ENCODE measurements at regions not wholly inside any gene's neighbourhood (a gene's known extent, or its start where the extent isn't known, plus 50 kb on each side); places are given as distances from the start of the nearest gene placed in this dataset.

DNA sequence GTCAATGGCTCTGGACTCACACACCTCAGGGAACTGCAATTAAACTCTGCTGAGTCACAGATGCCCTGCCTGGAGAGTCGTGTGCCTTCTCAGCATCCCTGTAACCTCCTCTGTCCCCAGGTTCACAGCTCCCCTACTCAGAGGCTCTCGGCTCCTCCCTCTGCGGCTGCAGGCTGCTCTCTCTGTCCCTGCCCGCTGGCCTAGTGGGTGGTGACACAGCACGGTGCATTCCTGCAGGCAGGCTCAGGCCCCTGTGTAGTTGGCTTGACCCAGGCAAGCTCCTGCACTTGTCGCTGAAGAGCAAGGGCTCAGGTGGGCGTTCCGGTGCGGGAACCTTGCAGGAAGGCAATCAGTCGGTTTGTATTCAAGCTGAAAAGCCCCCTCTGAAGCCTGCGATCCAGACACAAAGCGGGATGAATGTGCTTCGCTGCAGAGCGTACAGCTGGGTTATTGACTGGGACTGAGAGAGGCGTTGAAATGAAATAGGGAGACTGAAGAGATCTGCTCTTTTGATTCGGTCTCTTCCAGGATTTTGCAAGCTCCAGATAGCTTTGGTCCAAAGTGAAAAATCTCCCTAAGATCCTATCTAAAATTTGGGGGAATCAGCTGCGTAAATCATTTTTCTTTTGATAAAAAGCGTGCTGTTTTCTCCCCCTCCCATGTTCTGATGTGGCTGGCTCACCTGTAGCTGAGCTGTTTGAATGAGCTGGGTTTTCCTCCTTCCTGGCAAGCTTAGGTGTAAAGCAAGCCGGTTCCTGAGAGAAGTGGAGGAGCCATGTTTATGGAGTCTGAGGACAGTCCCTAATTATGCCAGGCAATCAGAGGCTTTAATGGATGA lies 208.7 kb upstream of the PHYHIPL start:
- WGBS, 2 experiments (ENCODE audit: extremely low coverage in 2 of 2, insufficient read length in 1 of 2): no CpG with 5 or more reads among the region's 19 CpGs
- Histone ChIP-seq H3K9me1 (ENCODE audit: insufficient read depth, low read length) (no peaks in the 10 kb centered on the region), H3K4me1 (ENCODE audit: control insufficient read depth, insufficient read depth, low read length) (no peaks in the 10 kb centered on the region), H3K79me1 (ENCODE audit: low read depth in 1 of 2, low read length in 2 of 2) (no peaks in the 10 kb centered on the region), H3K9ac (ENCODE audit: low read depth, low read length) (no peak overlapping the region), H2AK5ac (ENCODE audit: low read depth, low read length) (no peak overlapping the region), H3K23ac (ENCODE audit: low read depth, low read length) (no peak overlapping the region), H2AFZ (replicated peaks; ENCODE audit: low read length, poor library complexity) (peak overlapping the region; percentile 61), H4K91ac (ENCODE audit: insufficient read depth, low read depth, low read length) (no peak overlapping the region), H2BK20ac (ENCODE audit: low read depth, low read length) (no peak overlapping the region), H3K27me3 (ENCODE audit: control insufficient read depth, insufficient read depth, low read length) (peaks cover 13% of the 10 kb centered on the region), H3K18ac (ENCODE audit: low read depth, low read length) (no peak overlapping the region), H3K56ac (ENCODE audit: extremely low read depth, insufficient read depth, low read length) (no peak overlapping the region), H3K4me3 (ENCODE audit: insufficient read depth, low read depth, low read length) (no peak overlapping the region), H3K27ac (ENCODE audit: insufficient read depth, low read length) (no peak overlapping the region), H3K36me3 (ENCODE audit: control insufficient read depth, insufficient read depth, low read length) (no peaks in the 10 kb centered on the region), H3K14ac (replicated peaks; ENCODE audit: low read depth, low read length) (no peak overlapping the region), H2AK9ac (replicated peaks; ENCODE audit: low read depth, low read length, poor library complexity) (no peak overlapping the region), H4K20me1 (ENCODE audit: insufficient read depth, low read length) (no peaks in the 10 kb centered on the region), H4K8ac (ENCODE audit: low read depth in 2 of 2, low read length in 2 of 2) (no peak overlapping the region), H2BK15ac (ENCODE audit: low read depth, low read length) (no peak overlapping the region), H3K4ac (ENCODE audit: low read depth, low read length) (no peak overlapping the region), H4K5ac (ENCODE audit: low read depth, low read length) (no peak overlapping the region), H2BK5ac (ENCODE audit: low read depth, low read length, poor library complexity, severe bottlenecking) (no peak overlapping the region), H2BK120ac (ENCODE audit: low read depth, low read length) (no peak overlapping the region), H3K4me2 (ENCODE audit: low read depth, low read length) (no peak overlapping the region), H3K9me3 (ENCODE audit: control insufficient read depth, insufficient read depth, low read length) (no peaks in the 10 kb centered on the region)
- no peak for TF ChIP-seq CEBPB (IDR thresholded peaks at IDR 0.05; ENCODE audit: low read depth, low read length)
- no peak for TF ChIP-seq MAZ (IDR thresholded peaks at IDR 0.05; ENCODE audit: borderline replicate concordance, low read depth, low read length)
- TF ChIP-seq, protein P1, sequence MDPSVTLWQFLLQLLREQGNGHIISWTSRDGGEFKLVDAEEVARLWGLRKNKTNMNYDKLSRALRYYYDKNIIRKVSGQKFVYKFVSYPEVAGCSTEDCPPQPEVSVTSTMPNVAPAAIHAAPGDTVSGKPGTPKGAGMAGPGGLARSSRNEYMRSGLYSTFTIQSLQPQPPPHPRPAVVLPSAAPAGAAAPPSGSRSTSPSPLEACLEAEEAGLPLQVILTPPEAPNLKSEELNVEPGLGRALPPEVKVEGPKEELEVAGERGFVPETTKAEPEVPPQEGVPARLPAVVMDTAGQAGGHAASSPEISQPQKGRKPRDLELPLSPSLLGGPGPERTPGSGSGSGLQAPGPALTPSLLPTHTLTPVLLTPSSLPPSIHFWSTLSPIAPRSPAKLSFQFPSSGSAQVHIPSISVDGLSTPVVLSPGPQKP (IDR thresholded peaks at IDR 0.05; ENCODE audit: borderline replicate concordance, low read depth, low read length): no peak
- no peak for TF ChIP-seq RCOR1 (IDR thresholded peaks at IDR 0.05; ENCODE audit: insufficient replicate concordance, low read length)
- no peak for TF ChIP-seq NFE2L2 (IDR thresholded peaks at IDR 0.05; ENCODE audit: low read depth, low read length)
- TF ChIP-seq MXI1 (IDR thresholded peaks at IDR 0.05; ENCODE audit: borderline replicate concordance, low read depth, low read length): no peak
- TF ChIP-seq SMC3 (IDR thresholded peaks at IDR 0.05; ENCODE audit: low read depth, low read length): no peak
- CTCF ChIA-PET: interaction anchor here (1.7 kb wide), 1 partner anchor 15 kb away, joined by 5 read pairs; no protein-coding TSS in a partner anchor
- in situ Hi-C loops (cut with MboI; ENCODE audit: low sequenced_read_pairs): loop anchor here (25.0 kb wide), 1 partner anchor 645 kb away; no protein-coding TSS in a partner anchor
- POLR2A ChIA-PET (ENCODE audit: unreplicated experiment): no interaction called here
- DNase-seq: no peak
- no TSS peak for BruUV-seq (replicated peaks)
- intact Hi-C loops (cut with micrococcal nuclease): no loop called here
- dilution Hi-C loops (cut with HindIII; ENCODE audit: low sequenced_read_pairs, unreplicated experiment): no loop called here
- ATAC-seq (ENCODE audit: low read depth): no peak
